ENCODE measurements at regions not wholly inside any gene's neighbourhood (a gene's known extent, or its start where the extent isn't known, plus 50 kb on each side); places are given as distances from the start of the nearest gene placed in this dataset.

- DNase-seq (ENCODE audit: low read depth) = no peak
These were observed 403.5 kb downstream of the DIPK2A start for GRCh38 chr3:144375088-144375487.

GRCh38 chr3:144380849-144381248 lies 409.2 kb downstream of the DIPK2A start:
- DNase-seq (ENCODE audit: low read depth) = no peak

- no peak for DNase-seq (ENCODE audit: low read depth)
These were observed 410.0 kb downstream of the DIPK2A start for GRCh38 chr3:144381607-144382006.

- DNase-seq (ENCODE audit: low read depth) = no peak
These were observed 412.8 kb downstream of the DIPK2A start for GRCh38 chr3:144384241-144384979.

- no peak for DNase-seq (ENCODE audit: low read depth)
These were observed 419.2 kb downstream of the DIPK2A start for GRCh38 chr3:144390786-144391185.

GRCh38 chr3:144391236-144391635 lies 419.6 kb downstream of the DIPK2A start:
- DNase-seq (ENCODE audit: low read depth) = no peak

- DNase-seq (ENCODE audit: low read depth) = no peak
These were observed 422.4 kb downstream of the DIPK2A start for GRCh38 chr3:144394032-144394431.

- no peak for DNase-seq (ENCODE audit: low read depth)
These were observed 430.8 kb downstream of the DIPK2A start for GRCh38 chr3:144402430-144402829.

- DNase-seq (ENCODE audit: low read depth) = no peak
These were observed 431.4 kb downstream of the DIPK2A start for GRCh38 chr3:144403040-144403457.

GRCh38 chr3:144407335-144407734 lies 435.7 kb downstream of the DIPK2A start:
- no peak for DNase-seq (ENCODE audit: low read depth)

- DNase-seq (ENCODE audit: low read depth) = no peak
These were observed 437.7 kb downstream of the DIPK2A start for GRCh38 chr3:144409319-144409718.

- DNase-seq (ENCODE audit: low read depth) = no peak
These were observed 441.4 kb downstream of the DIPK2A start for GRCh38 chr3:144413068-144413467.

- DNase-seq (ENCODE audit: low read depth) = no peak
These were observed 443.9 kb downstream of the DIPK2A start for GRCh38 chr3:144415492-144415891.

- DNase-seq (ENCODE audit: low read depth) = no peak
These were observed 453.0 kb downstream of the DIPK2A start for GRCh38 chr3:144424606-144425005.

- no peak for DNase-seq (ENCODE audit: low read depth)
These were observed 454.7 kb downstream of the DIPK2A start for GRCh38 chr3:144426366-144426765.

GRCh38 chr3:144426967-144427366 lies 455.3 kb downstream of the DIPK2A start:
- DNase-seq (ENCODE audit: low read depth) = no peak

- DNase-seq (ENCODE audit: low read depth) = no peak
These were observed 458.1 kb downstream of the DIPK2A start for GRCh38 chr3:144429719-144430121.

- DNase-seq (ENCODE audit: low read depth) = no peak
These were observed 459.5 kb downstream of the DIPK2A start for GRCh38 chr3:144431134-144431533.

- DNase-seq (ENCODE audit: low read depth) = no peak
These were observed 461.4 kb downstream of the DIPK2A start for GRCh38 chr3:144433006-144433405.

- no peak for DNase-seq (ENCODE audit: low read depth)
These were observed 466.4 kb downstream of the DIPK2A start for GRCh38 chr3:144437989-144438388.

- no peak for DNase-seq (ENCODE audit: low read depth)
These were observed 472.4 kb downstream of the DIPK2A start for GRCh38 chr3:144444061-144444460.

- no peak for DNase-seq (ENCODE audit: low read depth)
These were observed 472.9 kb downstream of the DIPK2A start for GRCh38 chr3:144444546-144444945.

- no peak for DNase-seq (ENCODE audit: low read depth)
These were observed 484.3 kb downstream of the DIPK2A start for GRCh38 chr3:144455841-144456440.

GRCh38 chr3:144457758-144458157 lies 486.1 kb downstream of the DIPK2A start:
- DNase-seq (ENCODE audit: low read depth) = no peak

Measured in RPMI7951 (cell line).